Stimulated activated memory B cell treated with anti-CD40 and anti-IgM and Interleukin-4, amounts not matched to agents 10 μg/mL and 1 μg/mL and 100 μg/mL, for 72 hours (primary cell): ENCODE measurements at regions not wholly inside any gene's neighbourhood (a gene's known extent, or its start where the extent isn't known, plus 50 kb on each side); places are given as distances from the start of the nearest gene placed in this dataset.

Experiments
- ATAC-seq: fragments of 150-1000 bp; cut with Tn5 transposase; 2 replicates; pipeline ENCODE4 v1.10.0; 2021
- H3K27ac Mint-ChIP-seq: one replicate; pipeline ENCODE4 v1.8.0; 2022; ENCODE audit warnings: mild to moderate bottlenecking, mixed read lengths
- H3K27me3 Mint-ChIP-seq: one replicate; pipeline ENCODE4 v1.8.0; 2022; ENCODE audit warnings: mixed read lengths
- H3K36me3 Mint-ChIP-seq: one replicate; pipeline ENCODE4 v1.8.0; 2022; ENCODE audit warnings: mixed read lengths
- H3K4me1 Mint-ChIP-seq: one replicate; pipeline ENCODE4 v1.8.0; 2022; ENCODE audit warnings: mixed read lengths
- H3K4me3 Mint-ChIP-seq: one replicate; pipeline ENCODE4 v1.8.0; 2022; ENCODE audit warnings: mild to moderate bottlenecking, moderate library complexity, mixed read lengths
- H3K9me3 Mint-ChIP-seq: one replicate; pipeline ENCODE4 v1.8.0; 2022; ENCODE audit warnings: mixed read lengths

GRCh38 chr2:19038071-19039015 is 320.1 kb downstream of the OSR1 start:
- no peak overlapping the region for H3K4me3 Mint-ChIP-seq
- H3K36me3 Mint-ChIP-seq: no peaks in the 10 kb centered on the region
- no peaks in the 10 kb centered on the region for H3K27me3 Mint-ChIP-seq
- no peak for ATAC-seq
- no peaks in the 10 kb centered on the region for H3K4me1 Mint-ChIP-seq
- no peaks in the 10 kb centered on the region for H3K9me3 Mint-ChIP-seq
- H3K27ac Mint-ChIP-seq: no peak overlapping the region

- H3K4me3 Mint-ChIP-seq: no peak overlapping the region
- no peak for ATAC-seq
- H3K36me3 Mint-ChIP-seq: no peaks in the 10 kb centered on the region
- no peaks in the 10 kb centered on the region for H3K4me1 Mint-ChIP-seq
- H3K9me3 Mint-ChIP-seq: no peaks in the 10 kb centered on the region
- H3K27me3 Mint-ChIP-seq: no peaks in the 10 kb centered on the region
- H3K27ac Mint-ChIP-seq: no peak overlapping the region
Observed at GRCh38 chr2:19036091-19036490, 322.3 kb downstream of the OSR1 start.

- H3K27ac Mint-ChIP-seq: no peak overlapping the region
- H3K36me3 Mint-ChIP-seq: no peaks in the 10 kb centered on the region
- no peaks in the 10 kb centered on the region for H3K27me3 Mint-ChIP-seq
- no peaks in the 10 kb centered on the region for H3K4me1 Mint-ChIP-seq
- no peak overlapping the region for H3K4me3 Mint-ChIP-seq
- no peaks in the 10 kb centered on the region for H3K9me3 Mint-ChIP-seq
- ATAC-seq: no peak
Observed at GRCh38 chr2:19035238-19035637, 323.2 kb downstream of the OSR1 start.

- Mint-ChIP-seq H3K4me1 (no peaks in the 10 kb centered on the region), H3K27ac (no peak overlapping the region), H3K27me3 (no peaks in the 10 kb centered on the region), H3K9me3 (no peaks in the 10 kb centered on the region), H3K4me3 (no peak overlapping the region), H3K36me3 (no peaks in the 10 kb centered on the region)
- ATAC-seq: no peak
Observed at GRCh38 chr2:19033240-19033639, 325.2 kb downstream of the OSR1 start.

GRCh38 chr2:19031642-19032041 is 326.8 kb downstream of the OSR1 start:
- H3K36me3 Mint-ChIP-seq: no peaks in the 10 kb centered on the region
- no peak for ATAC-seq
- H3K4me1 Mint-ChIP-seq: no peaks in the 10 kb centered on the region
- H3K27ac Mint-ChIP-seq: no peak overlapping the region
- no peaks in the 10 kb centered on the region for H3K9me3 Mint-ChIP-seq
- no peaks in the 10 kb centered on the region for H3K27me3 Mint-ChIP-seq
- H3K4me3 Mint-ChIP-seq: no peak overlapping the region

GRCh38 chr2:19029655-19030054 is 328.8 kb downstream of the OSR1 start:
- Mint-ChIP-seq H3K36me3 (no peaks in the 10 kb centered on the region), H3K4me3 (no peak overlapping the region)

GRCh38 chr2:19028587-19029375 is 329.6 kb downstream of the OSR1 start:
- no peak for ATAC-seq
- H3K9me3 Mint-ChIP-seq: no peaks in the 10 kb centered on the region
- no peaks in the 10 kb centered on the region for H3K27me3 Mint-ChIP-seq
- no peaks in the 10 kb centered on the region for H3K36me3 Mint-ChIP-seq
- no peaks in the 10 kb centered on the region for H3K4me1 Mint-ChIP-seq
- H3K4me3 Mint-ChIP-seq: no peak overlapping the region
- no peak overlapping the region for H3K27ac Mint-ChIP-seq

More at GRCh38 chr2:19029655-19030054, 328.8 kb downstream of the OSR1 start:
- Mint-ChIP-seq H3K27me3 (no peaks in the 10 kb centered on the region), H3K4me1 (no peaks in the 10 kb centered on the region), H3K9me3 (no peaks in the 10 kb centered on the region), H3K27ac (no peak overlapping the region)
- ATAC-seq: no peak

GRCh38 chr2:19027626-19028025 is 330.8 kb downstream of the OSR1 start:
- no peaks in the 10 kb centered on the region for H3K36me3 Mint-ChIP-seq
- no peaks in the 10 kb centered on the region for H3K4me1 Mint-ChIP-seq
- H3K4me3 Mint-ChIP-seq: no peak overlapping the region
- no peaks in the 10 kb centered on the region for H3K27me3 Mint-ChIP-seq
- no peak for ATAC-seq
- H3K9me3 Mint-ChIP-seq: no peaks in the 10 kb centered on the region
- no peak overlapping the region for H3K27ac Mint-ChIP-seq

GRCh38 chr2:19026261-19026660 is 332.2 kb downstream of the OSR1 start:
- H3K4me3 Mint-ChIP-seq: no peak overlapping the region
- ATAC-seq: no peak
- H3K36me3 Mint-ChIP-seq: no peaks in the 10 kb centered on the region
- H3K27me3 Mint-ChIP-seq: no peaks in the 10 kb centered on the region
- no peak overlapping the region for H3K27ac Mint-ChIP-seq
- no peaks in the 10 kb centered on the region for H3K4me1 Mint-ChIP-seq
- no peaks in the 10 kb centered on the region for H3K9me3 Mint-ChIP-seq

- H3K27ac Mint-ChIP-seq: no peak overlapping the region
- no peak for ATAC-seq
- H3K36me3 Mint-ChIP-seq: peaks cover 5% of the 10 kb centered on the region
- H3K4me1 Mint-ChIP-seq: no peaks in the 10 kb centered on the region
- H3K27me3 Mint-ChIP-seq: no peaks in the 10 kb centered on the region
- peaks cover 2% of the 10 kb centered on the region for H3K9me3 Mint-ChIP-seq
- no peak overlapping the region for H3K4me3 Mint-ChIP-seq
Observed at GRCh38 chr2:19022334-19022733, 336.1 kb downstream of the OSR1 start.

- Mint-ChIP-seq H3K27me3 (no peaks in the 10 kb centered on the region), H3K36me3 (peaks cover 5% of the 10 kb centered on the region), H3K4me1 (no peaks in the 10 kb centered on the region), H3K4me3 (no peak overlapping the region), H3K27ac (no peak overlapping the region), H3K9me3 (peaks cover 3% of the 10 kb centered on the region)
- ATAC-seq: no peak
Observed at GRCh38 chr2:19021721-19022120, 336.7 kb downstream of the OSR1 start.

- Mint-ChIP-seq H3K27ac (no peak overlapping the region), H3K36me3 (peaks cover 5% of the 10 kb centered on the region)
Observed at GRCh38 chr2:19021100-19021476, 337.3 kb downstream of the OSR1 start.

GRCh38 chr2:19020144-19021099 is 338.0 kb downstream of the OSR1 start:
- ATAC-seq: no peak
- H3K27me3 Mint-ChIP-seq: no peaks in the 10 kb centered on the region
- H3K27ac Mint-ChIP-seq: no peak overlapping the region
- H3K4me3 Mint-ChIP-seq: no peak overlapping the region
- H3K4me1 Mint-ChIP-seq: no peaks in the 10 kb centered on the region
- H3K36me3 Mint-ChIP-seq: peaks cover 5% of the 10 kb centered on the region
- H3K9me3 Mint-ChIP-seq: peaks cover 11% of the 10 kb centered on the region

More at GRCh38 chr2:19021100-19021476, 337.3 kb downstream of the OSR1 start:
- no peak overlapping the region for H3K4me3 Mint-ChIP-seq
- no peaks in the 10 kb centered on the region for H3K4me1 Mint-ChIP-seq
- no peak for ATAC-seq
- peaks cover 6% of the 10 kb centered on the region for H3K9me3 Mint-ChIP-seq
- no peaks in the 10 kb centered on the region for H3K27me3 Mint-ChIP-seq

- Mint-ChIP-seq H3K27me3 (no peaks in the 10 kb centered on the region), H3K4me3 (no peak overlapping the region), H3K36me3 (no peaks in the 10 kb centered on the region), H3K9me3 (no peaks in the 10 kb centered on the region), H3K4me1 (no peaks in the 10 kb centered on the region), H3K27ac (no peak overlapping the region)
- ATAC-seq: no peak
Observed at GRCh38 chr2:19009510-19009909, 348.9 kb downstream of the OSR1 start.

GRCh38 chr2:19003554-19003953 is 354.9 kb downstream of the OSR1 start:
- H3K27ac Mint-ChIP-seq: no peak overlapping the region
- H3K9me3 Mint-ChIP-seq: peaks cover 5% of the 10 kb centered on the region
- H3K36me3 Mint-ChIP-seq: no peaks in the 10 kb centered on the region
- no peak overlapping the region for H3K4me3 Mint-ChIP-seq
- H3K27me3 Mint-ChIP-seq: no peaks in the 10 kb centered on the region
- H3K4me1 Mint-ChIP-seq: no peaks in the 10 kb centered on the region
- no peak for ATAC-seq
